CD4-positive, alpha-beta T cell treated with Interferon alpha-2 for 1 hour (primary cell): ENCODE measurements at regions not wholly inside any gene's neighbourhood (a gene's known extent, or its start where the extent isn't known, plus 50 kb on each side); places are given as distances from the start of the nearest gene placed in this dataset.

ENCODE experiments used
- DNase-seq, 2 donors: peaks; one replicate each; pipeline ENCODE4 v3.0.0-alpha.2; 2020 to 2022

DNA sequence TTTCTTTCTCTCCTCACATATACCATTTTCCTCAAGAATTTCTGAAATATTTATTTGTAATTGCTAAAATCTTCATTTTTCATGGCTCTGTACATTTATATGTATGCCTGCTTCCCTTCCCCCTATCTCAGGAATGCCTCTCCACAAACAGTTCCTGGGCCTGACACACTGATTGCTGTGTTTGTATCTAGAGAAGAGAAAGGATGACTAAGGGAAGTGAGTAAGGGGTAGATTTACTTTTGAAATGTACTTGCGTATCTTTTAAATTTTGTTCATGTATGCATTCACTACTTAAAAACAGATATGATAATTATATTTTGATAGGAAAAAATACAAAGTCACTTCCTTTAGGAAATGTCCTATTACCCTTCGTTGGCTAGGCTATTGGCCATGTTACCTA lies 790.8 kb downstream of the PCDH18 start:
- no peak for DNase-seq

GRCh38 chr4:136740326-136740725 lies 792.0 kb downstream of the PCDH18 start:
- no peak for DNase-seq

DNA sequence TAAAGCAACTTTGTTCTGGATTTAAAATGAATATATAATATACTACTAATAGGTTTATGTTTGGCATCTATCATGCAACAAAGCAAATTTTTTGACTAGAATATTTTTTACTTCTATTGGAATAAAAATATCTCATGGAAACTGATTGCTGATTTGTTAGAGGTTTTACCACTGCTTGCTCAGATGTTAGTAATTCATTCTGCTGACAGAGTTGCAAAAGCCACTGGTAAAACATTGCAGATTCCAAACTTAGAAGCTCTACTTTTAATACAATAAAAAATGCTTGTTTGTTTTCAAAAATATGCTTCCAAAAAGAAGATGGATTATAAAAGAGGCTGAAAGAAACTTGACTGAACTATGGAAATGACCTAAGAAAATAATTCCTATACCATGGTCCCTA lies 795.2 kb downstream of the PCDH18 start:
- DNase-seq: no peak

GRCh38 chr4:136731025-136731424 lies 801.3 kb downstream of the PCDH18 start:
- DNase-seq: no peak

DNA sequence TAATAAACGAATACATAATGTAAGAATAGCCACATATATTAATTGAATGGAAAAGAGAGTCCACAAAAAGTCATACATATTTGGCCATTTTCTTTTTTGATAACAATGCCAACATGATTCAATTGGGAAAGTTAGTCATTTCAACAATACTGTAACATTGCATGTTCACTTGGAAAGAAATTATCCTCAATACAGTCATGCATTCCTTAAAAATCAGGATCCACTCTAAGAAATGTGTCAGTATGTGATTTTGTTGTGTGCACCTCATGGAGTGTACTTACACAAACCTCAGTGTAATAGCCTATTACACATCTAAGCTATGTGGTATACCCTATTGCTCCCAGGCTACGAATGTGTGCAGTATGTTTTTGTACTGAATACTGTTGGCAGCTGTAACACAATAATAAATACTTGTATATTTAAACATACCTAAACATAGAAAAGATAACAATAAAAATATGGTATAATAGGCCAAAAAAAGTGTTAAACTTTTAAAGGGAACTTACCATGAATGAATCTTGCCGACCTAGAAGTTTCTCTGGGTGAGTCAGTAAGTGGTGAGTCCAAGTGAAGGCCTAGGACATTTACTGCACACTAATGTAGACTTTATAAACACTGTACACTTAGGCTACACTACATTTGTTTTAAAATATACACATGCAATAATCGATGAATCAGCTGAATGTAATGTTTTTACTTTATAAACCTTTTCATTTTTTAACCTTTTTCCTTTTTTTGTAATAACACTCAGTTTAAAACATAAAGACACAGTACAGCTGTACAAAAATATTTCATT lies 806.8 kb downstream of the PCDH18 start:
- DNase-seq: no peak

GRCh38 chr4:136713140-136713539 lies 819.2 kb downstream of the PCDH18 start:
- no peak for DNase-seq

DNA sequence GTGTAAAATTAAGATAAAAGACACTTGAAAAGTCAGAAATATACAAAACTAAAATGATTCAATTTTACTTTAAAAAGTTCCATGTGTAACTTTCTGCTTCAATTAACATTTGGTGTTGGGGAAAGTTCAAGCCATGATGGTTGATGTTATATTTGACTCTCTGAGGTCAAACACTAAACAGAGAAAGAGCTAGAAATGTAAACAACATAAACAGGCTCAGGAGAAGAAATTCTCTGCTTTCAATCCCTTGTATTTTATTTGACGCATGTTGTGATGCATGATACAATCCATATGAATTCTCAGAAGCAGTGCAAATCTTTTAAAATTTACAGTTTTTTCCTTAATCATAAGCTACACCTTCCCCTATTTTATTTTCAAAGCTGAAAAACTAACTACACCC lies 822.4 kb downstream of the PCDH18 start:
- DNase-seq: no peak

DNA sequence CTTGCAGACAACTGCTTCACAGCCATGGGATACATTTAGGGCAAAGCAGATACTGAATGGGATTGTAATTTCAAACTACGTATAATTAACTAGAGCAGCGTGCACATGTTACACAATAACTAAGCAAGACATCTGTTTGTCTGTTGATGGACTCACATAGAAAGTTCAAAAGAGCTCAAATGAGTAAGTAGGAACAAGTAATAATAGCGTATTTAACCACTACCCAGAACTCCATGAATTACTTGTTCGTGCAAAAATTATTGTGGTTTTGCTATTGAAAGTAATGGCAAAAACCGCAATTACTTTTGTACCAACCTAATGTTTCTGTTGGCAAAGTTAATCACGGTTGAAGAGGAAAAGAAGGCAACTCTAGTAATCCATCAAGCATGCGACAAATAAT lies 825.4 kb downstream of the PCDH18 start:
- DNase-seq: no peak

GRCh38 chr4:136699905-136700304 lies 832.4 kb downstream of the PCDH18 start:
- no peak for DNase-seq

GRCh38 chr4:136691607-136692006 lies 840.7 kb downstream of the PCDH18 start:
- no peak for DNase-seq

DNA sequence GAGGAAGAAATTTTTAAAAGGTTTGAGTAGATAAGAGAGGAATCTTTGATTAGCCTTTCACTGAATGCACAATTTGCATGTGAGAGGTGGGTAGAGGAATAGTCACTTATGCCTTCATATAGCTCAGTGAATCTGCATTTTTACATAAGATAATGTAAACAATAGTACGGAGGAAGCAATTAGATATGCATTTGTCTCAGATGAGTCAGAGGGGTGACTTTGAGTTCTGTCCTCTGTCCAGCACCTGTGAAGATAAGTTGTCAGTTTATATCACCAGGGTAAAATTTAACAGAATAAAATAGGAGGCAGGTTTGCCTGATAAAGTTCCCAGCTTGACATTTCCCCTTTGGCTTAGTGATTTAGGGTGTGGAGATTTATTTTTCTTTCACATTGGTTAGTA lies 841.9 kb downstream of the PCDH18 start:
- no peak for DNase-seq

GRCh38 chr4:136687596-136687995 lies 844.7 kb downstream of the PCDH18 start:
- no peak for DNase-seq

DNA sequence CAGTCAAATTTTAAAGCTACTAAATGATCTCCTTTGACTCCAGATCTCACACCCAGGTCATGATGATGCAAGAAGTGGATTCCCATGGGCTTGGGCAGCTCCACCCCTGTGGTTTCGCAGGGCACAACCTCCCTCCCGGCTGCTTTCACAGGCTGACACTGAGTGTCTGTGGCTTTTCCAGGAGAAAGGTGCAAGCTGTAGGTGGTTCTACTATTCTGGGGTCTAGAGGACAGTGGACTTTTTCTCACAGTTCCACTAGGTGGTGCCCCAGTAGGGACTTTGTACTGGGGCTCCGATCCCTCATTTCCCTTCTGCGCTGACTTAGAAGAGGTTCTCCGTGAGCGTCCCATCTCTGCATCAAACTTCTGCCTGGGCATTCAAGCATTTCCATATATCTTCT lies 845.2 kb downstream of the PCDH18 start:
- DNase-seq: no peak

GRCh38 chr4:136680761-136681160 lies 851.5 kb downstream of the PCDH18 start:
- DNase-seq: no peak

- no peak for DNase-seq
Observed at GRCh38 chr4:136680271-136680670, 852.0 kb downstream of the PCDH18 start.

DNA sequence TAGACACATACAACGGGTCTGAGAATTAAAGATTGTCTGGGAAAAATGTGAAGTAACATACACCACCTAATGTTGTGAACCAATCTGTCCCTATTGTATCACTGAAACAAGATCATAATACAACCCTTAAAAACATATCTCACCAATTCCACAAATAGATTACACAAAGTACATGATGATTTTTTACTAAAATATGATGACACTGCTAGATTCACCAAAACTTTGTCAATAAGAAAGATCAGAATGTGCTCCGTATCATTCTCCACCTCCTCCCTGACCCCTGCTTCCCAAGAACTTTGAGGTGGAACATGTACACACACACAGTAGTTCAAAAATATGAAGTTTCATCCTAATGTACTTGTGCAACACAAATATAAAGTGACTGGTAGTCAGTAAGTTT lies 862.0 kb downstream of the PCDH18 start:
- DNase-seq: no peak

- DNase-seq: no peak
Observed at GRCh38 chr4:136664988-136665387, 867.3 kb downstream of the PCDH18 start.

GRCh38 chr4:136662539-136662938 lies 869.8 kb downstream of the PCDH18 start:
- DNase-seq: no peak

- DNase-seq: no peak
Observed at GRCh38 chr4:136653640-136654406, 878.5 kb downstream of the PCDH18 start.

GRCh38 chr4:136651932-136652331 lies 880.4 kb downstream of the PCDH18 start:
- no peak for DNase-seq

DNA sequence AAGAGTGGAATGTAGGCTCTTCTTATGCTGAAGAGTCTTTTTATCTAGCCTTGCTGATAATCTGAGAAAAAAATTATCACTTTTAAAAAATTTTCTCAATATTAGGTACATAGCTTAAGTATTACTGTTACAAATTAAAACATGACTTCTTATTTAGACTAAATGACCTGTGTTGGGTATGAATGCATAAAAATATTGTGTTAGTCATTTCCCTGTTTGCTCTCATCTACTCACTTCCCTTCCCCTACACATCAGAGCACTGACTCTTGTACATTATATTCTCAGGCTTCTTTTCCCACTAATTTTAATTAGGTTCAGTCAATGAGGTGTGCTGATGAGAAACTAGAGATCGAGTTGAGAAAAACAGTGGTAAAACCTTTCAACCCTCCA lies 881.0 kb downstream of the PCDH18 start:
- no peak for DNase-seq

GRCh38 chr4:136650541-136651277 lies 881.6 kb downstream of the PCDH18 start:
- DNase-seq: peak in 1 of 2 donors; percentile 33

DNA sequence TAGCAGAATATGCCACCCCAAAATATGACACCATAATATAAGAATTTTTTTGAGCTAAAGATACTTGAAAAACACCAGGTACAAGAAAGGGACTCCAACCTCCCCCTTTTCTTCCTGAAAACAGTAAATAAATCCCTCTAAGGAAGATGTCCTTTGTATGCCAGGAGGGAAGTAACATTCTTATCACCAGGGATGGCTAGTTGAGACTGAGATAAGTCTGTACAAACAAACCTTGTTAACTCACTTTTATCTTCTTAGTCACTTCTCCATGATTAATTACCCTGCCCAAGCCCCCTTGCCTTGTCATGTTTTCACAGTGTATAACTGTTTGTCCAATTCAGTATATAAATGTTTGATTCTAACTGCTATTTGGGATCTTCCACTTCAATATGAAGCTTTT lies 888.0 kb downstream of the PCDH18 start:
- no peak for DNase-seq

GRCh38 chr4:136643416-136643815 lies 888.9 kb downstream of the PCDH18 start:
- no peak for DNase-seq
